Lower leg skin (tissue), 4 donors: ENCODE measurements at regions not wholly inside any gene's neighbourhood (a gene's known extent, or its start where the extent isn't known, plus 50 kb on each side); places are given as distances from the start of the nearest gene placed in this dataset.

Source experiments
- DNase-seq, 2 donors: peaks; one replicate each; pipeline ENCODE4 v3.0.0-alpha.2; 2019; ENCODE audit warnings: low spot score in 2 of 2
- H3K4me3 ChIP-seq: fragments of 200-600 bp; sonication (generic); 2 replicates; pipeline ENCODE4 v1.5.1; 2017; ENCODE audit warnings: mild to moderate bottlenecking, low read depth; ENCODE audit not compliant: poor library complexity, severe bottlenecking
- POLR2A ChIP-seq, 2 donors: fragments of 450-650 bp; IDR thresholded peaks; one replicate each; pipeline ENCODE4 v1.6.1; 2016 to 2017; ENCODE audit warnings: antibody characterized with exemption in 2 of 2, mild to moderate bottlenecking in 1 of 2, moderate library complexity in 1 of 2
- WGBS, 2 donors: methylation state at CpG; one replicate each; pipeline ENCODE4 v1.1.5; 2018; 5-methylcytosine and 5-hydroxymethylcytosine counted together
- intact Hi-C: fragments of 100-400 bp; cut with DNase I; formaldehyde crosslinking; loops from one replicate; pipeline ENCODE4 v1.15.0; 2023; ENCODE audit warnings: low total_unique reads
- TF ChIP-seq, protein P1 (sequence below), 3 donors: fragments of 450-650 bp; IDR thresholded peaks; one replicate each; pipeline ENCODE4 v1.5.1; 2016; ENCODE audit warnings: antibody characterized with exemption in 3 of 3, mild to moderate bottlenecking in 3 of 3, moderate library complexity in 2 of 3

GRCh38 chr2:6082625-6083018 is 390.4 kb downstream of the SOX11 start:
- intact Hi-C loops = no loop called here
- no peak overlapping the region for H3K4me3 ChIP-seq
- TF ChIP-seq, protein P1, sequence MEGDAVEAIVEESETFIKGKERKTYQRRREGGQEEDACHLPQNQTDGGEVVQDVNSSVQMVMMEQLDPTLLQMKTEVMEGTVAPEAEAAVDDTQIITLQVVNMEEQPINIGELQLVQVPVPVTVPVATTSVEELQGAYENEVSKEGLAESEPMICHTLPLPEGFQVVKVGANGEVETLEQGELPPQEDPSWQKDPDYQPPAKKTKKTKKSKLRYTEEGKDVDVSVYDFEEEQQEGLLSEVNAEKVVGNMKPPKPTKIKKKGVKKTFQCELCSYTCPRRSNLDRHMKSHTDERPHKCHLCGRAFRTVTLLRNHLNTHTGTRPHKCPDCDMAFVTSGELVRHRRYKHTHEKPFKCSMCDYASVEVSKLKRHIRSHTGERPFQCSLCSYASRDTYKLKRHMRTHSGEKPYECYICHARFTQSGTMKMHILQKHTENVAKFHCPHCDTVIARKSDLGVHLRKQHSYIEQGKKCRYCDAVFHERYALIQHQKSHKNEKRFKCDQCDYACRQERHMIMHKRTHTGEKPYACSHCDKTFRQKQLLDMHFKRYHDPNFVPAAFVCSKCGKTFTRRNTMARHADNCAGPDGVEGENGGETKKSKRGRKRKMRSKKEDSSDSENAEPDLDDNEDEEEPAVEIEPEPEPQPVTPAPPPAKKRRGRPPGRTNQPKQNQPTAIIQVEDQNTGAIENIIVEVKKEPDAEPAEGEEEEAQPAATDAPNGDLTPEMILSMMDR (IDR thresholded peaks at IDR 0.05) = no peak
- TF ChIP-seq POLR2A (IDR thresholded peaks at IDR 0.05) = no peak
- DNase-seq = no peak

DNA sequence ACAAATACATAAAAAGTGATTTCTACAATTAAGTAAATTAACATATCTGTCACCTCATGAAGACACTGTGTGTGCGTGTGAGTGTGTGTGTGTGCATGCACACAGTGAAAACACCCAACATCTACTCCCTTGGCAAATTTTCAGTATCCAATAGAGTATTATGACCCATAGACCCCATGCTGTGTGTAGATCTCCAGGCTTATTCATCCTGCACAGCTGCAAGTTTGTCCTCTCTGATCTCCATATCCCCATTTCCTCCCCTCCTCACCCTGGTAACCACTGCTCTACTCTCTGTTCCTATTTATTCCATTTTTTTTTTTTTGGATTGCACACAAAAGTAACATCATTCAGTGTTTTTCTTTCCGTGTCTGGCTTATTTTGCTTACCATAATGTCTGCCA is 391.0 kb downstream of the SOX11 start:
- intact Hi-C loops = no loop called here
- 61 to 63% methylated on average over 2 of the region's 2 CpGs for WGBS, 2 donors
- DNase-seq = no peak
- TF ChIP-seq, protein P1 (IDR thresholded peaks at IDR 0.05) = no peak
- no peak for TF ChIP-seq POLR2A (IDR thresholded peaks at IDR 0.05)
- H3K4me3 ChIP-seq = no peak overlapping the region

DNA sequence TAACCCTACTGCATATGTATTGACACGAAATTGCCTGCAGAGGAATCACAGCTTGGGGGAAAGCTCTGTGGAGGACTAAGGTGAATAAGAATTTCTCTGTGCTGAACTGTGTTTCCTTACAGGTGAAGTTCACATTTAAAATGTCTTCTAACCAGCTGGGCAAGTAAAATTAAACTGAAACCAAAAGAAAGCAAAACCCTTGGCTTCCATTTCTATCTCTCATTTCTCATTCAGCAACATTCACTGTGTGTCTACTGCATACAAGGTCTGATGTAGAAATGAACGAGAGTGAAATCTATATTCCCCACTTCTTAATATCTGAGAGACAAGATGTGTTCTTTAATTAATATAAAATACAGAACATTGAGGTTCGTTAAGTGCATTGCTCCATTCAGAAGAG is 397.3 kb downstream of the SOX11 start:
- intact Hi-C loops = no loop called here
- no peak for DNase-seq
- no peak overlapping the region for H3K4me3 ChIP-seq
- no peak for TF ChIP-seq POLR2A (IDR thresholded peaks at IDR 0.05)
- TF ChIP-seq, protein P1 (IDR thresholded peaks at IDR 0.05) = no peak
- WGBS, 2 donors = 66 to 69% methylated on average over 3 of the region's 3 CpGs

GRCh38 chr2:6103372-6103771 is 411.2 kb downstream of the SOX11 start:
- no peak overlapping the region for H3K4me3 ChIP-seq
- WGBS, 2 donors = 90 to 93% methylated on average over 3 of the region's 3 CpGs
- intact Hi-C loops = no loop called here
- no peak for DNase-seq
- no peak for TF ChIP-seq POLR2A (IDR thresholded peaks at IDR 0.05)
- TF ChIP-seq, protein P1 (IDR thresholded peaks at IDR 0.05) = no peak

- no peak for DNase-seq
- intact Hi-C loops = no loop called here
- 72 to 83% methylated on average over 3 of the region's 3 CpGs for WGBS, 2 donors
- no peak overlapping the region for H3K4me3 ChIP-seq
- TF ChIP-seq POLR2A (IDR thresholded peaks at IDR 0.05) = no peak
- TF ChIP-seq, protein P1 (IDR thresholded peaks at IDR 0.05) = no peak
These were observed 411.8 kb downstream of the SOX11 start for GRCh38 chr2:6103949-6104348.

DNA sequence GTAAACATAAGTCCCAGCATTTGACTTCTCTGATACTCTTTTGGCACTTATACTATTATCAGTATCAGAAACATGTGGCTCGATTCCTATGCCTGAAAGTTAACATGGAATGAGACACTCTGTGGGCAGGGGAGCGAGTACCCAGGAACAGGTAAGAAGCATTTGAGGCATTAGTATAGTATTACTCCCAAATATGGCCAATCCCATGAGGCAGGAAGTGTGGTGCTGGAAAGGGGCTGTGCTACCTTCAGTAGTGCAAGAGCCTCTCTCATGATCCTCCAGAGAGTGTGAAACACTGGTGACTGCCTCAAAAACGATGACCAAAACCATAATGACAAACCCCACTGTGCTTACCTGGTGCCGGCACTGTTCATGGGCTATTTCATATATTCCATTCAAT is 415.1 kb downstream of the SOX11 start:
- 79 to 82% methylated on average over 4 of the region's 4 CpGs for WGBS, 2 donors

More for the DNA sequence above, 415.1 kb downstream of the SOX11 start:
- intact Hi-C loops = no loop called here
- H3K4me3 ChIP-seq = no peak overlapping the region
- DNase-seq = no peak
- no peak for TF ChIP-seq POLR2A (IDR thresholded peaks at IDR 0.05)
- TF ChIP-seq, protein P1 (IDR thresholded peaks at IDR 0.05) = no peak
